Stomach (tissue), 4 donors: ENCODE measurements at regions not wholly inside any gene's neighbourhood (a gene's known extent, or its start where the extent isn't known, plus 50 kb on each side); places are given as distances from the start of the nearest gene placed in this dataset.

Experiments
- CTCF ChIP-seq, 7 experiments: fragments of 450-650 bp in 4 of 7; fragments of 200-600 bp in 3 of 7; sonication (generic) in 3 of 7; IDR thresholded peaks; one replicate each; pipeline ENCODE4 v1.5.1; 2016 to 2019; ENCODE audit warnings: antibody characterized with exemption in 7 of 7, control low read depth in 2 of 7, mild to moderate bottlenecking in 1 of 7
- EP300 ChIP-seq: sonication (generic); formaldehyde crosslinking; IDR thresholded peaks from one replicate; pipeline ENCODE4 v1.6.1; 2017; ENCODE audit warnings: antibody characterized with exemption
- POLR2A ChIP-seq, 4 donors: fragments of 450-650 bp; IDR thresholded peaks; one replicate each; pipeline ENCODE4 v1.6.1; 2016; ENCODE audit warnings: antibody characterized with exemption in 4 of 4, control low read depth in 2 of 4, mild to moderate bottlenecking in 1 of 4, moderate library complexity in 1 of 4
- POLR2AphosphoS5 ChIP-seq, 3 donors: sonication (generic); formaldehyde crosslinking; IDR thresholded peaks; one replicate each; pipeline ENCODE4 v1.6.1; 2016; ENCODE audit warnings: antibody characterized with exemption in 3 of 3

DNA sequence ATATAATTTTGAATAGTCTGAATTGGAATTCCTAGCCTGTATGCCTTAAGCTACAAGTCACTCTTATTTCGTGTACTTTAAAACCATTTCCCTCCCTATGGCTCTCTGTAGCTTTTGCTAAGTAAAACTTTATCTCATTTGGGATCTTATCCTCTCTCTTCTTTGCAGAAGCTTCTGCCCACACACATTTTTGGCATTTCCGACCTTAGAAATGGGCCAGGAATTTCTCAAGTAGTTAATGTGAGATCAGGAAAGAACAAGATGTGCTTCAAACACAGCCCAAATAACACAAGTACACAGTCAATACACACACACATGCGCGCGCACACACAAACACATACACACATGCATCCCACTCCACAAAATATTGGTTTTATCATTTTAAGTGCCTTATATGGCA is 931.0 kb upstream of the MIR17HG start:
- TF ChIP-seq POLR2AphosphoS5 (IDR thresholded peaks at IDR 0.05): no peak
- TF ChIP-seq CTCF (IDR thresholded peaks at IDR 0.05): no peak
- no peak for TF ChIP-seq POLR2A (IDR thresholded peaks at IDR 0.05)
- TF ChIP-seq EP300: no peak
